ENCODE measurements at regions not wholly inside any gene's neighbourhood (a gene's known extent, or its start where the extent isn't known, plus 50 kb on each side); places are given as distances from the start of the nearest gene placed in this dataset.

- TF ChIP-seq CTCF (IDR thresholded peaks at IDR 0.05 in 2 of 3, conservative IDR thresholded peaks at IDR 0.05 in 1 of 3; ENCODE audit: borderline replicate concordance in 1 of 3, insufficient read depth in 1 of 3, low read depth in 2 of 3, low read length in 2 of 3) = no peak
- TF ChIP-seq POLR2AphosphoS5 (IDR thresholded peaks at IDR 0.05; ENCODE audit: low read depth, low read length) = no peak
Measured at GRCh38 chr20:6629564-6629963, 137.9 kb upstream of the BMP2 start.

All from HCT116 (cell line).